MCF 10A (cell line): ENCODE measurements at regions not wholly inside any gene's neighbourhood (a gene's known extent, or its start where the extent isn't known, plus 50 kb on each side); places are given as distances from the start of the nearest gene placed in this dataset.

ENCODE experiments used
- BruUV-seq: library from RNA; stranded (reverse); fragments of 400-500 nt; replicated peaks from 2 replicates; lab custom pipeline; 2021; lab: Mats Ljungman, UMichigan
- CTCF ChIA-PET: fragments of 300-600 bp; sonication (Branson Sonifier 250); formaldehyde crosslinking; extraction: SDS; loops from one replicate; lab custom pipeline; 2021; ENCODE audit warnings: antibody characterized with exemption, inconsistent platforms; lab: Yijun Ruan, JAX
- POLR2A ChIA-PET: fragments of 300-600, 350-650 bp; sonication (Branson Sonifier 250); formaldehyde crosslinking; extraction: SDS; loops from one replicate; lab custom pipeline; 2020; ENCODE audit warnings: antibody characterized with exemption, inconsistent platforms; lab: Yijun Ruan, JAX
- DNase-seq: peaks from one replicate; pipeline ENCODE4 v3.0.0-alpha.2; 2018; ENCODE audit not compliant: unreplicated experiment
- H3K27ac Mint-ChIP-seq: one replicate; pipeline ENCODE4 v1.8.0; 2022; ENCODE audit warnings: mild to moderate bottlenecking, low read depth, mixed read lengths; ENCODE audit not compliant: unreplicated experiment
- H3K27me3 Mint-ChIP-seq: one replicate; pipeline ENCODE4 v1.8.0; 2022; ENCODE audit warnings: mixed read lengths; ENCODE audit not compliant: insufficient read depth, unreplicated experiment
- H3K36me3 Mint-ChIP-seq: one replicate; pipeline ENCODE4 v1.8.0; 2022; ENCODE audit warnings: mild to moderate bottlenecking, moderate library complexity, mixed read lengths; ENCODE audit not compliant: insufficient read depth, unreplicated experiment
- H3K4me1 Mint-ChIP-seq: one replicate; pipeline ENCODE4 v1.8.0; 2022; ENCODE audit warnings: mixed read lengths; ENCODE audit not compliant: insufficient read depth, unreplicated experiment
- H3K4me3 Mint-ChIP-seq: one replicate; pipeline ENCODE4 v1.8.0; 2022; ENCODE audit warnings: mild to moderate bottlenecking, moderate library complexity, mixed read lengths; ENCODE audit not compliant: unreplicated experiment
- H3K9me3 Mint-ChIP-seq: one replicate; pipeline ENCODE4 v1.8.0; 2022; ENCODE audit warnings: mixed read lengths; ENCODE audit not compliant: unreplicated experiment
- CTCF ChIP-seq: fragments of 200-600 bp; IDR thresholded peaks from one replicate; pipeline ENCODE4 v1.8.0; 2022; ENCODE audit warnings: antibody characterized with exemption, mild to moderate bottlenecking; ENCODE audit not compliant: unreplicated experiment
- intact Hi-C: fragments of 100-400 bp; cut with micrococcal nuclease; formaldehyde crosslinking; loops from 2 replicates; pipeline ENCODE4 v1.14.1; 2022

GRCh38 chr20:56195946-56196345 lies 52.6 kb upstream of the MC3R start:
- Mint-ChIP-seq H3K4me1 (peaks cover 4% of the 10 kb centered on the region), H3K4me3 (no peak overlapping the region), H3K27me3 (no peaks in the 10 kb centered on the region), H3K9me3 (peaks cover 25% of the 10 kb centered on the region), H3K27ac (no peak overlapping the region), H3K36me3 (no peaks in the 10 kb centered on the region)
- intact Hi-C loops, result no loop called here
- POLR2A ChIA-PET, result interaction anchor here (1.1 kb wide), 1 partner anchor 197 kb away, joined by 4 read pairs; no protein-coding TSS in a partner anchor
- no peak for DNase-seq
- no peak for TF ChIP-seq CTCF
- CTCF ChIA-PET, result no interaction called here
- no TSS peak for BruUV-seq
